ENCODE measurements at regions not wholly inside any gene's neighbourhood (a gene's known extent, or its start where the extent isn't known, plus 50 kb on each side); places are given as distances from the start of the nearest gene placed in this dataset.

DNA sequence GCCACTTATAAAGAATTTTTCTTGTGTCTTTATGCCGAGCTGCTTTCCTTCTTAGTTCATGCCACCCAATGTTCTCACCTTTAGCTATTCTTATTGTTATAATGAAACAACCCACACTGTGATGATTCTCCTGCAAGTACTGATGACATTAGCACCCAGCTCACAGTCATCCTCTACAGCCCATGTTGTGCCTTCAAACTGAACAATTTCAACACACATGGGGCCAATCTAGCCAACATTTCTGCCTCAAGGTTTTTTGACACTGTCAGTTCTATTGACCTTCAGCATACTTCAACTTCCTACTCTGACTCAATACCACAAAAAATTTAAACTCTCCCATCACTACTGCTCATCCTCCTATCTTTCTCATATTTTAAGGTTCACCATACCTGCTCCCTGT lies 752.4 kb downstream of the FGF9 start (continued):
- TF ChIP-seq ZNF431 (CRISPR knock-in tag; IDR thresholded peaks at IDR 0.05) = no peak
- TF ChIP-seq RAD51 (IDR thresholded peaks at IDR 0.05; ENCODE audit: borderline replicate concordance, low read depth) = no peak
- TF ChIP-seq HNRNPUL1 (IDR thresholded peaks at IDR 0.05; ENCODE audit: low read length) = no peak
- TF ChIP-seq, protein P1, sequence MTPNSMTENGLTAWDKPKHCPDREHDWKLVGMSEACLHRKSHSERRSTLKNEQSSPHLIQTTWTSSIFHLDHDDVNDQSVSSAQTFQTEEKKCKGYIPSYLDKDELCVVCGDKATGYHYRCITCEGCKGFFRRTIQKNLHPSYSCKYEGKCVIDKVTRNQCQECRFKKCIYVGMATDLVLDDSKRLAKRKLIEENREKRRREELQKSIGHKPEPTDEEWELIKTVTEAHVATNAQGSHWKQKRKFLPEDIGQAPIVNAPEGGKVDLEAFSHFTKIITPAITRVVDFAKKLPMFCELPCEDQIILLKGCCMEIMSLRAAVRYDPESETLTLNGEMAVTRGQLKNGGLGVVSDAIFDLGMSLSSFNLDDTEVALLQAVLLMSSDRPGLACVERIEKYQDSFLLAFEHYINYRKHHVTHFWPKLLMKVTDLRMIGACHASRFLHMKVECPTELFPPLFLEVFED (CRISPR knock-in tag; conservative IDR thresholded peaks at IDR 0.05) = no peak
- no peak for TF ChIP-seq POLR2AphosphoS5 (IDR thresholded peaks at IDR 0.05; ENCODE audit: control insufficient read depth, insufficient read depth, low read depth, low read length)
- TF ChIP-seq SMARCE1 (IDR thresholded peaks at IDR 0.05) = no peak
- TF ChIP-seq CHD2 (IDR thresholded peaks at IDR 0.05; ENCODE audit: low read depth, low read length) = no peak
- TF ChIP-seq TOE1 (IDR thresholded peaks at IDR 0.05; ENCODE audit: borderline replicate concordance) = no peak
- no peak for TF ChIP-seq TOE1 (CRISPR knock-in tag; IDR thresholded peaks at IDR 0.05; ENCODE audit: borderline replicate concordance, low read depth)
- TF ChIP-seq MTF1 (CRISPR knock-in tag; IDR thresholded peaks at IDR 0.05; ENCODE audit: borderline replicate concordance) = no peak

DNA sequence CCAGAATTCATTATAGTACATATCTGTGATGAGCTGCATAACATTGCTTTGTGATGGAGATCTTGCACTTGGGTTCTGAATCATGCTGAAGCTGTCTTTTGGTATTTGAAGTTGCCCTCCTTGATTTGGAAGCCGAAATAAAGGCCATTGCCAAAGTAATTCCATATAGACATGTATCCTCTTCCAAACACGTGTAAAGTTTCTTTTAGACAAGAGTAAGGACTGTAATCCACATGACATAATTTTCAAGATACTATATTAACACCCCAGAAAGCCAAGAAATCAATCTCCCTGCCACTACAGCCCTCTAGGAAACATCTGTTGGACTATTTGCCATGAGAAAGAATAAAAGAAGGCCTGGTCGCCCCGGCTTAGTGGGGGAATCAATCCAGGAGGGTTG lies 754.2 kb downstream of the FGF9 start:
- Histone ChIP-seq H3K9me3 (replicated peaks; ENCODE audit: control insufficient read depth, insufficient read depth, low read depth, low read length) (no peaks in the 10 kb centered on the region), H3K27me3 (ENCODE audit: control insufficient read depth in 2 of 2, insufficient read depth in 2 of 2, low read length in 2 of 2) (no peaks in the 10 kb centered on the region), H2AFZ (ENCODE audit: low read depth, low read length) (no peak overlapping the region), H3K9me1 (ENCODE audit: control insufficient read depth, insufficient read depth, low read length) (no peaks in the 10 kb centered on the region), H3K4me2 (ENCODE audit: insufficient read depth, low read length) (no peak overlapping the region), H3K9ac (ENCODE audit: insufficient read depth in 1 of 2, low read depth in 2 of 2, low read length in 2 of 2) (no peak overlapping the region), H3K4me3 (no peak overlapping the region), H3K4me1 (replicated peaks in 1 of 2; ENCODE audit: control insufficient read depth in 2 of 2, insufficient read depth in 2 of 2, low read length in 2 of 2) (no peaks in the 10 kb centered on the region), H3K36me3 (ENCODE audit: control insufficient read depth, insufficient read depth, low read length) (no peaks in the 10 kb centered on the region), H4K20me1 (replicated peaks; ENCODE audit: control insufficient read depth, insufficient read depth, low read length) (no peaks in the 10 kb centered on the region), H3K79me2 (ENCODE audit: control insufficient read depth, insufficient read depth, low read length) (no peaks in the 10 kb centered on the region), H3K27ac (ENCODE audit: extremely low read depth, low read depth, low read length) (no peak overlapping the region)
- TF ChIP-seq MCM2 (IDR thresholded peaks at IDR 0.05; ENCODE audit: low read depth) (no peak), NR3C1 (CRISPR knock-in tag; IDR thresholded peaks at IDR 0.05) (no peak), CHD4 (IDR thresholded peaks at IDR 0.05; ENCODE audit: insufficient read depth, insufficient replicate concordance, low read depth, low read length, poor library complexity, severe bottlenecking) (no peak), ZBTB8A (IDR thresholded peaks at IDR 0.05; ENCODE audit: partially characterized antibody) (no peak)
- TF ChIP-seq, protein P2, sequence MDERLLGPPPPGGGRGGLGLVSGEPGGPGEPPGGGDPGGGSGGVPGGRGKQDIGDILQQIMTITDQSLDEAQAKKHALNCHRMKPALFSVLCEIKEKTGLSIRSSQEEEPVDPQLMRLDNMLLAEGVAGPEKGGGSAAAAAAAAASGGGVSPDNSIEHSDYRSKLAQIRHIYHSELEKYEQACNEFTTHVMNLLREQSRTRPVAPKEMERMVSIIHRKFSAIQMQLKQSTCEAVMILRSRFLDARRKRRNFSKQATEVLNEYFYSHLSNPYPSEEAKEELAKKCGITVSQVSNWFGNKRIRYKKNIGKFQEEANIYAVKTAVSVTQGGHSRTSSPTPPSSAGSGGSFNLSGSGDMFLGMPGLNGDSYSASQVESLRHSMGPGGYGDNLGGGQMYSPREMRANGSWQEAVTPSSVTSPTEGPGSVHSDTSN (CRISPR knock-in tag; IDR thresholded peaks at IDR 0.05; ENCODE audit: low read depth) = no peak
- TF ChIP-seq, protein P2 (tag; conservative IDR thresholded peaks at IDR 0.05; ENCODE audit: low read depth) = no peak
- CTCF ChIA-PET (ENCODE audit: low intra/inter-chr PET ratio) = no interaction called here
- in situ Hi-C loops (cut with MboI) (no loop called here), intact Hi-C loops (cut with micrococcal nuclease) (no loop called here)
- DNase-seq (ENCODE audit: extremely low read depth in 1 of 4, low spot score in 3 of 4) = no peak
- BruUV-seq (replicated peaks) = no TSS peak
- POLR2A ChIA-PET = no interaction called here
- no peak for ATAC-seq
- 0% methylated on average over 4 of the region's 4 CpGs for WGBS (ENCODE audit: insufficient coverage, low coverage, missing lambda C conversion rate)
- no peak for FAIRE-seq
